Stomach (tissue), 4 donors: ENCODE measurements at regions not wholly inside any gene's neighbourhood (a gene's known extent, or its start where the extent isn't known, plus 50 kb on each side); places are given as distances from the start of the nearest gene placed in this dataset.

Source experiments
- POLR2A ChIP-seq, 4 donors: fragments of 450-650 bp; IDR thresholded peaks; one replicate each; pipeline ENCODE4 v1.6.1; 2016; ENCODE audit warnings: antibody characterized with exemption in 4 of 4, control low read depth in 2 of 4, mild to moderate bottlenecking in 1 of 4, moderate library complexity in 1 of 4
- POLR2AphosphoS5 ChIP-seq, 3 donors: sonication (generic); formaldehyde crosslinking; IDR thresholded peaks; one replicate each; pipeline ENCODE4 v1.6.1; 2016; ENCODE audit warnings: antibody characterized with exemption in 3 of 3
- TF ChIP-seq, protein P1 (sequence below), 7 experiments: fragments of 450-650 bp in 4 of 7; fragments of 200-600 bp in 3 of 7; sonication (generic) in 3 of 7; IDR thresholded peaks; one replicate each; pipeline ENCODE4 v1.5.1; 2016 to 2019; ENCODE audit warnings: antibody characterized with exemption in 7 of 7, control low read depth in 2 of 7, mild to moderate bottlenecking in 1 of 7

DNA sequence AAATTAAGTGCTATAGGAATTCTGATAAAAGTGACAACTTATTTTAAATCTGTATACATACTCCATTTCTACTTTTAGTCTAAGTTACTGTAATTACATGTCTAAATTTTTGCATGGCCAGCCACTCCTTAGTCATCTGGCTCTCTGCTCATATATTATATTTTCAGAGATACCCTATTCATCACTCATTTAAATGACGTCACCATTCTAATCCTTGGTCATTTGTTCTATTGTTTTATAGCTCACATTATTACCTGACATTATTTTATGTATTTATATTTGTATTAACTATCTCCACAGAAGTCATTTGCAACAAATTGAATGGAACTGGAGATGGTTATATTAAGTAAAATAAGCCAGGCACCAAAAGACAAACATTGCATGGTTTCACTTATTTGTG is 179.6 kb upstream of the CXorf51A start:
- TF ChIP-seq, protein P1, sequence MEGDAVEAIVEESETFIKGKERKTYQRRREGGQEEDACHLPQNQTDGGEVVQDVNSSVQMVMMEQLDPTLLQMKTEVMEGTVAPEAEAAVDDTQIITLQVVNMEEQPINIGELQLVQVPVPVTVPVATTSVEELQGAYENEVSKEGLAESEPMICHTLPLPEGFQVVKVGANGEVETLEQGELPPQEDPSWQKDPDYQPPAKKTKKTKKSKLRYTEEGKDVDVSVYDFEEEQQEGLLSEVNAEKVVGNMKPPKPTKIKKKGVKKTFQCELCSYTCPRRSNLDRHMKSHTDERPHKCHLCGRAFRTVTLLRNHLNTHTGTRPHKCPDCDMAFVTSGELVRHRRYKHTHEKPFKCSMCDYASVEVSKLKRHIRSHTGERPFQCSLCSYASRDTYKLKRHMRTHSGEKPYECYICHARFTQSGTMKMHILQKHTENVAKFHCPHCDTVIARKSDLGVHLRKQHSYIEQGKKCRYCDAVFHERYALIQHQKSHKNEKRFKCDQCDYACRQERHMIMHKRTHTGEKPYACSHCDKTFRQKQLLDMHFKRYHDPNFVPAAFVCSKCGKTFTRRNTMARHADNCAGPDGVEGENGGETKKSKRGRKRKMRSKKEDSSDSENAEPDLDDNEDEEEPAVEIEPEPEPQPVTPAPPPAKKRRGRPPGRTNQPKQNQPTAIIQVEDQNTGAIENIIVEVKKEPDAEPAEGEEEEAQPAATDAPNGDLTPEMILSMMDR (IDR thresholded peaks at IDR 0.05): no peak
- TF ChIP-seq POLR2AphosphoS5 (IDR thresholded peaks at IDR 0.05) (no peak), POLR2A (IDR thresholded peaks at IDR 0.05) (no peak)
